GM12892 (cell line): ENCODE measurements at regions not wholly inside any gene's neighbourhood (a gene's known extent, or its start where the extent isn't known, plus 50 kb on each side); places are given as distances from the start of the nearest gene placed in this dataset.

Experiments
- DNase-seq: peaks from one replicate; pipeline ENCODE4 v3.0.0; 2011; ENCODE audit not compliant: insufficient read length
- FAIRE-seq: peaks from 2 replicates; lab custom pipeline; 2011; peaks lifted over from hg19 to GRCh38; lab: Jason Lieb, UNC
- POLR2A ChIP-seq: IDR thresholded peaks from 2 replicates; pipeline ENCODE4 v1.6.1; 2011; ENCODE audit warnings: low read depth, low read length, control low read depth
- POLR2AphosphoS5 ChIP-seq: IDR thresholded peaks from 2 replicates; pipeline ENCODE4 v1.6.1; 2011; ENCODE audit warnings: low read depth, low read length, control low read depth
- TAF1 ChIP-seq: IDR thresholded peaks from 2 replicates; pipeline ENCODE4 v1.6.1; 2011; ENCODE audit warnings: low read depth, mild to moderate bottlenecking, control low read depth, low read length, borderline replicate concordance

DNA sequence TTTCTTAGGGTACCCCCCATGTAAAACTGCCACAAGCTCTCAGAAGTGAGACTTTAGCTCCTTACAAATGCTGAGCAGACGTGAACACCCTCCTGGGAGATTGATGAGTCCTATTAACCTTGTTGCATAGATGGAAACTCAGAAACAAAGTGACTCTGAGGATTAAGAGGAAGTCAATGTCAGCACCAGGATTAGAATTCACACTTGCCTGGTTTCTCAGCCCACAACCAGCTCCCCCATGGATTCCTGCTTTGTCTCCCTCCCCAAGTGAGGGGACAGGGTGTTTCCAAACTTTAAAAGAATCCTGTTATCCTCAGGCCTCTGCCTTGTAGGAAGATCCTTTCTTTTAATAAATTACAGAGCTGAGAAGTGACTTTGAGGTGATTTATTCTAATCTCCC lies 324.4 kb downstream of the NDFIP2 start:
- DNase-seq, result no peak
- FAIRE-seq, result no peak
- TF ChIP-seq POLR2AphosphoS5 (no peak), TAF1 (no peak), POLR2A (no peak)

DNA sequence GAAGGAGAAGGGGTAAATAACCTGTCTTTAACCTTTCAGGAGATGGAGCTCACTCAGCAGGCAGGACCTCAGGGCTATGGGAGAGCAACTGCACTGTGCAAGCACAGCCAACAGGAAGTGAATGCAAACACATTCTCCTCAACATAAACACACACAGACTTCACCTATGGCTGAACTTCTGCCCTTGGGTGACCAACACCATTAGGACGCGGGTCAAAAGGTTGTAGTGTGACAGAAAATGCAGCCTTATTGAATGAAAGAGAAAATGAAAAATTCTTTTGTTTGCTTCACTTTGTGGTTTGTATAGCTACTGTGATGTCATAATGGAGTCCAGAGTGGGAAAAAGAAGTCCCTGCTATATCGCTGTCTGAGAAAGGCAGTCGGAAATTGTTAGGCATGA lies 323.0 kb downstream of the NDFIP2 start:
- TF ChIP-seq POLR2A (no peak), POLR2AphosphoS5 (no peak), TAF1 (no peak)

DNA sequence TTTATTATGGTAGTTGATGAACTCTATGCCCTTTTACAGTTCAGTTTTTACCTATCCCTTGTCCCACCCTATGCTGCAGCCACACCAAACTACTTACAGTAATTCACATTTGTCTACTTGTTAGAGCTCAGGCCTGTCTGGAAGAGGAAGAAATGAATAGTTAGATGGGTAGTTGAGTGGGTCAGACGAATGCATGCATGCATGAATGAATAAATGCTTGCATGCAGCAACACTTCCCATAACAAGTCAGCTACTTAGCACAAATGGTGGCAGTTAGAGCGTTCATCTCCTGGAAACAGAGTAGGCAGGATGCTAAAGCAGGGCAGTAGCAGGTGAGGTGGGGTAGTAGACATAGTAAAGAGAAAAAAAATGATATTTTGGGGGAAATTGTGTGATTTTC lies 322.3 kb downstream of the NDFIP2 start:
- DNase-seq (no peak), FAIRE-seq (no peak)
- no peak for TF ChIP-seq POLR2A
- TF ChIP-seq TAF1, result no peak
- no peak for TF ChIP-seq POLR2AphosphoS5

More for the DNA sequence above, 323.0 kb downstream of the NDFIP2 start:
- peak; percentile 82 for FAIRE-seq
- DNase-seq, result no peak

DNA sequence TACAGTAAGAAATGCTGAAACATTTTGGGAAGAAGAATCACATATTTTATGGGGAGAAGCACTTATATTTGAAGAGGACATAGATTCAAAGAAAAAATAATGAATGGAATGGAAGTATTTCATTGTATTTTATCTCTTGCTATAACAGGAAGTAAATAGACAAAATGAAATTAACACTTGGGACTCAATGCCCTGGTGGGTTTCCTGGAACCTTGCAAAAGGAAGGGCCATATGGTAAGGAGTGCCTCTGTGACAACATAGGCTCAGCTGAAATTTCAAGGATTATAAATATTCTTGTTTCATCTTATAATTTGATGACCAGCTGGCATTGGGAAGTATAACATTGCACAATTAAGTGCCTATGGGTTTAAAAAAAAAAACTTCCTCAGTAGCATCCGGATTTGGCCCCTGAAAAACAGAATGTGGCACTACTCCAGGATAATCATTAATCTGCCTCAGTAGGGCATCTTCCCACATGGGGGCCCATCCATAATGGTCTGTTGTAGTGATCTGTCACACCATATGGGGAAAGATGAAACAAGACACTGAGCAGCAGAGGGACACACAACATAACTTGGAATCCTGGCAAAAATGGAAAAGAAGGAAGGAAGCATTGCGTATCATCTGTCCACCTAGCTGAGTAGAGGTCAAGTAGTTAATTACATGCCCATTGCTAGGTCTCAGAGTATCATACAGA lies 321.6 kb downstream of the NDFIP2 start:
- FAIRE-seq, result no peak
- TF ChIP-seq POLR2AphosphoS5, result no peak
- DNase-seq, result no peak

DNA sequence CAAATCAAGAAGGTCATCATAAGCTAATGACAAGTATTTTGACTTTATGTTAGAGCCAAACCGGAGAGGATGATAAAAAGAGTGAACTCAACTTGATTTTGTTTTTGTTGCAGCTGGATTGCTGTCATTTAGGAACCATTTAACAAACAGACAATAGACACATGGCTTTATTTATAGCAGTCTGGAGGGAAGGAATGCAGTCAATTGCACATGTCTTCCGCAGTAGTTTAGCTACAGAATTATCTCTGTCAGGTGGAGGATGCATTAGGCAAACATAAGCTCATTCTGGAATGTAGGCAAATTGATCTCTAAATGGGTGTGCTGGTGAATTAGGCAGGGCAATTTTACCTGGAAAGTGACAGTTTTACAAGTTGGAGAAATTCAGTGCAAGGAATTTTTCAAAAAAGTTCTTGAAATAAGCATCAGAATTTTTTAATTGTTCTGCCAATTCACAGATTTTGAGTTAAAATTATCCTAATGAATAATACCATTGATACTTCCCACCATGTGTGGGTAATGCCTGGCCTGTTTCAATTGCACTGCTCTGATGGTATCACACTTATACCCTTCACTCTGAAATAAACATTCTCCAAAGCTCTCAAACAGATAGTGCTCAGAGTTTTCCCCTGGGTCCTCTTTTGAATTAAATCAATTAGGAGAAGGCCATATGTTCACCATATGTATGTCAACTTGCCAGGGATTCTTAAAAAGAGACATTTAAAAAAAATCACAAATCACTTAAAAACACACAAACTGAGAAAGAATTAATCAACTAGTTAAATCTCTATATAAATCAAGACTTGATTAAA lies 318.3 kb downstream of the NDFIP2 start:
- TF ChIP-seq POLR2AphosphoS5 (no peak), POLR2A (no peak), TAF1 (no peak)
- no peak for DNase-seq
- FAIRE-seq, result no peak

DNA sequence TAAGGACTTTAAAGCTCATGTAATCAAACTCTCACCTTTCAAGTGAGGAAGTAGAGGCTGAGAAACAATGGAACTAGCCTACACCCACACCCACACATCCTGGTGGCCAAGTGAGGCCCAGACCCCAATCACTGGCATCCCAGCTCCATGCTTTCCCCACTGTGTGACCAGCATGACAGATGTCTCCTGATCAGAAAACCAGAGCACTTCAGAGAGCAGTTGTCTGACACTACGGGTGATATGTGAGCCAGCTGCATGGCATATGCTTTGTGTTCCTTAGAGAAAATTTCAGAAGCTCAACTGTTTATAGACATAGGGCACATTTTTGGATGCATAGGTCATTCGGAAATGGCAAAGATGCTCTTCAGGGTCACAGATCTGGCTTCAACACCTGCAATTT lies 315.2 kb downstream of the NDFIP2 start:
- FAIRE-seq (no peak), DNase-seq (no peak)
- TF ChIP-seq POLR2A (no peak), TAF1 (no peak), POLR2AphosphoS5 (no peak)

DNA sequence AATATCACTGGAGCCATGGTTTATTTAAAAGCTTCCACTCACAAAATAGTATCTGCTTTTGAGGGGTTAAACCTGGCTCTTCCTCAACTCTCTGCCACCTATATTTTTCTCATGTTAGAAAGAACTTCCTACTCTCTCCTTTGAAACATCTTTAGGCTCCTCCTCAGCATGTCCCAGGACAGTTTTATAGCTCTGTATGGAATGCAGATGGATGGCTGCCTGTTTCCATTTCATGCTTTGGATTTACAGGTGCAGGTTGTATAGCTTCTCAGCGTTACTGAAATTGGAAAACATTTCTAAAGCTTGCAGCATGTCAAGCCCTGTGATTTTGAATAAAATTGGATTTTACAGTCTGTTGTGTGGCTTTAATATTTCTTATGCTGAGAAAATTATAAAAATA lies 314.0 kb downstream of the NDFIP2 start:
- no peak for FAIRE-seq
- DNase-seq, result no peak
- TF ChIP-seq POLR2AphosphoS5 (no peak), POLR2A (no peak), TAF1 (no peak)

DNA sequence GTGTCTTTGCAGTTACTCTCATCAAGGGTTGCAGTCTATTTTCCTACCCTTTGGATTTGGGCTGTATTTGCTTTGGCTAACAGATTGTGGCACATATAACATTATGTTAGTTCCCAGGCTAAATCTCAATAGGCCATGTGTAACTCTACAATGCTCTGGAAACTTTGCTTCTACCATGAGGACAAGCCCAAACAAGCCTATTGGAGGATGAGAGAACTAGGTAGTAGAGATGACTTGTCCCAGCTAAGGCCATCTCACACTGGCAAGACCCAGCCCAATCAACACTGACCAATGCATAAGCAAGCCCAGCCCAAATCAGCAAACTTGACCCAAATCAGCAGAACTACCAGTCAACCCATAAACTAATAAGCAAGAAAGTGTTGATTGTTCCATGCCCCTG lies 311.8 kb downstream of the NDFIP2 start:
- TF ChIP-seq POLR2A (no peak), TAF1 (no peak), POLR2AphosphoS5 (no peak)
- DNase-seq (no peak), FAIRE-seq (peak; percentile 42)

DNA sequence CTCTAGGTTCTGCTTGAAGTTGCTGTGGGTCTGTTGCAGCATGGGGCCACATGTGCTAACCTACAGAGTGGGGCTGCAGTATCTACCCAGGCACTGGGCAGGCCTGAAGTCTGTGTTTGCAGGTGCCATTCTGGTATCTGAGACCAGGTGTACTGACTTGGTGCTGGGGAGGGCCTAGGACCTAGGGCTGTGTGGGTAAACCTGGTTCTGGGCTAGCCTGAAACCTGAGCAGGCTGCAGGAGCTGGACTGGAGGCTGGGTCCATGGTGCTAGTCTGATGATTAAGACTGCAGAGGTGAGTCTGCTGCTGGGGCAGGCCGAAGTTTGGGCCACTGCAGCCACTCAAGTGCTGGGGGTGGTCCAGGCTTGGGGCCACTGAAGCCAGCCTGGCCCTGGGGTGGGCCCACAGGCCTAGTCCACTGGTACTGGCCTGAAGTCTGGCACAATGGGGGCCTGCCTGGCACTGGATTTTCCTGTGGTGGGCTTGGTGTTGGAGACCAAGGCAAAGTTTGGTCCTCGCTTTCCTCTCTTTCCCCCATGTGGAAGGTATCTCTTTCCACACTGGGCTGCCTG lies 310.6 kb downstream of the NDFIP2 start:
- DNase-seq (no peak), FAIRE-seq (no peak)
- TF ChIP-seq POLR2AphosphoS5, result no peak
- no peak for TF ChIP-seq TAF1
- no peak for TF ChIP-seq POLR2A

DNA sequence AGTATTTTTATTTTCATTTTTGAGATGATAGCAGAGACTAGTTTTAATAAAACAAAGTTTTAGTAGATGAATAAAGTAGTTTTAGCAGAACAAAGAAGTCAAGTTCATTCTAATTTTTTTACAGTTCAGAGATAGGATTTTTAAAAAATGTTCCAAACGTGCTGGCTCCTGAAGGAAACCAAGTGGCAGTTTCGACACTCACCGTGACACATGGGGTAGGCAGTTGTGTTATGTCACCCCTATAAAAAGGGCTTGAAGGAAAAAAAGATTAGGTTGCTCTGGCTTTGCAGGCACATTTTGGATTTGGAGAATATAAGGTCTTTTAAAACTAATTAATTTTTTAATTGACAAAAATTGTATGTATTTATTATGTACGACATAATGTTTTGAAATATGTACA lies 305.2 kb downstream of the NDFIP2 start:
- FAIRE-seq (no peak), DNase-seq (no peak)
- TF ChIP-seq TAF1 (no peak), POLR2AphosphoS5 (no peak), POLR2A (no peak)

DNA sequence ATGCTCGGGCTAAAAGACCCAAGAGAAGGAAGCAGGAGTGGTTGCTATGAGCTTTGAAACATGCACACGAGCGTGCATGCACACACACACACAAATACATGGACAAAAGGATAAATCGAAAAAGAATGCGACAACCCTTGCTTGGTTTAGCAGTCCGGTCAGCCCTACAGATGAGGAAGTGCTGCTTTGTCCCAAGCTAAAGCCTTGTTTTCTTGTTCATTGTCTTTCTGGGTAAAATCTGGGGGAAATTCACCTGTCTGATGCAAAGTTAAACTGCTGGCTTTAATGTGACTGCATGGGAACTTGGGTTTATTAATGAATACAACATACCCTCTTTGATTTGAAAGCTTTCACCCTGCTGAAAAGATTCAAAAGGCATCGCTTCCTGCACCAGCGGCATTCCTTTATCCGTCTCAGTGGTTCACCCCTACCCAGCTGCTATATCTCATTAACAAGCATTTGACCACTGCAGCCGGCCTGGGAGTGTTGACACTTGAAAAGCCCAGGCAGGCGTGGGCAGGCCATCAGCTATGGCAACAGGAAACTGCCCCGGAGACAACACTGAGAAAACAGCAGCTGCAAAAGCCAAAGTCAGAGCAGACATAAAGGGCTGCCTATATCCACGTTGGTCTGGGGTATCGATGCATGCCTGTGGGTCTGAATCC lies 301.7 kb downstream of the NDFIP2 start:
- DNase-seq (no peak), FAIRE-seq (no peak)
- TF ChIP-seq POLR2AphosphoS5, result no peak
- TF ChIP-seq TAF1, result no peak
- TF ChIP-seq POLR2A, result no peak
